ENCODE measurements at regions not wholly inside any gene's neighbourhood (a gene's known extent, or its start where the extent isn't known, plus 50 kb on each side); places are given as distances from the start of the nearest gene placed in this dataset.

DNA sequence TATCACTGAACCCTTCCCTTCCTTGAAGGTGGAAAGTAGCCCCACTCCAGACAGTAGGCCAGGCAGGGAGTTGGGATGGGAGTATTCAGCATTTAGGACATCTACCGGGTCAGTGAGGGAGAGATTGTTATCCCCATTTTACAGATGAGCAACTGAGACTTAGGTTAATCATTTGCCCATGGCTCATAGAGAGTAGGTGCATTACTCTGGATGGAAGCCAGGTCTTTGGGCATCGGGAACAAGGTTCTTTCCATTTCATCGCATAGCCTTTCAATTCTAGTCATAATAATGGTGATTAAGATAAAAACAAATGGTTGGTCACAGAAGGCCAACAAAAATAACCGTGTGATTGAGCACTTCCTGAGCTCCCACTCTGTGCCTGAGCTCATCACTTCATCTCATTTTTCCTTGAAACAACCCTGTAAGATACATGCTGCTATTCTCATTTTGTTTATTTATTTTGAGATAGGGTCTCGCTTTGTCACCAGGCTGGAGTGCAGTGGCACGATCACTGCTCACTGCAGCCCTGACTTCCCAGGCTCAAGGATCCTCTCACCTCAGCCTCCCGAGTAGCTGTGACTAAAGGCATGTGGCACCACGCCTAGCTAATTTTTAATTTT, 64.8 kb downstream of the NAV1 start:
- TF ChIP-seq, protein P1, sequence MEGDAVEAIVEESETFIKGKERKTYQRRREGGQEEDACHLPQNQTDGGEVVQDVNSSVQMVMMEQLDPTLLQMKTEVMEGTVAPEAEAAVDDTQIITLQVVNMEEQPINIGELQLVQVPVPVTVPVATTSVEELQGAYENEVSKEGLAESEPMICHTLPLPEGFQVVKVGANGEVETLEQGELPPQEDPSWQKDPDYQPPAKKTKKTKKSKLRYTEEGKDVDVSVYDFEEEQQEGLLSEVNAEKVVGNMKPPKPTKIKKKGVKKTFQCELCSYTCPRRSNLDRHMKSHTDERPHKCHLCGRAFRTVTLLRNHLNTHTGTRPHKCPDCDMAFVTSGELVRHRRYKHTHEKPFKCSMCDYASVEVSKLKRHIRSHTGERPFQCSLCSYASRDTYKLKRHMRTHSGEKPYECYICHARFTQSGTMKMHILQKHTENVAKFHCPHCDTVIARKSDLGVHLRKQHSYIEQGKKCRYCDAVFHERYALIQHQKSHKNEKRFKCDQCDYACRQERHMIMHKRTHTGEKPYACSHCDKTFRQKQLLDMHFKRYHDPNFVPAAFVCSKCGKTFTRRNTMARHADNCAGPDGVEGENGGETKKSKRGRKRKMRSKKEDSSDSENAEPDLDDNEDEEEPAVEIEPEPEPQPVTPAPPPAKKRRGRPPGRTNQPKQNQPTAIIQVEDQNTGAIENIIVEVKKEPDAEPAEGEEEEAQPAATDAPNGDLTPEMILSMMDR (IDR thresholded peaks at IDR 0.05; ENCODE audit: low read depth, low read length), result no peak
- no peak for TF ChIP-seq POLR2A (IDR thresholded peaks at IDR 0.05; ENCODE audit: extremely low read depth, insufficient read length)

All from NB4 (cell line).